DOHH2 (cell line): ENCODE measurements at regions not wholly inside any gene's neighbourhood (a gene's known extent, or its start where the extent isn't known, plus 50 kb on each side); places are given as distances from the start of the nearest gene placed in this dataset.

ENCODE experiments used
- CTCF ChIP-seq: fragments of 200-600 bp; sonication (generic); IDR thresholded peaks from one replicate; pipeline ENCODE4 v1.5.1; 2014; ENCODE audit warnings: antibody characterized with exemption, mild to moderate bottlenecking, low read depth, low read length; ENCODE audit not compliant: poor library complexity, severe bottlenecking
- EZH2phosphoT487 ChIP-seq: fragments of 200-600 bp; sonication (generic); IDR thresholded peaks from 2 replicates; pipeline ENCODE4 v1.6.1; 2017; ENCODE audit warnings: borderline replicate concordance, mild to moderate bottlenecking, antibody characterized with exemption, low read length, moderate library complexity, mixed read lengths

GRCh38 chr12:105567061-105567460, 236.6 kb downstream of the C12orf75 start:
- TF ChIP-seq CTCF (no peak), EZH2phosphoT487 (no peak)
